DND-41 (cell line): ENCODE measurements at regions not wholly inside any gene's neighbourhood (a gene's known extent, or its start where the extent isn't known, plus 50 kb on each side); places are given as distances from the start of the nearest gene placed in this dataset.

Source experiments
- EZH2 ChIP-seq: IDR thresholded peaks from 3 replicates; pipeline ENCODE4 v1.6.1; 2012; ENCODE audit warnings: borderline replicate concordance, low read depth, mild to moderate bottlenecking, moderate library complexity, low read length, inconsistent platforms; ENCODE audit not compliant: severe bottlenecking
- TF ChIP-seq, protein P1 (sequence below): IDR thresholded peaks from 2 replicates; pipeline ENCODE4 v1.5.1; 2012; ENCODE audit warnings: borderline replicate concordance, low read length, moderate library complexity, mild to moderate bottlenecking; ENCODE audit not compliant: poor library complexity, severe bottlenecking; ENCODE audit errors: extremely low read depth

DNA sequence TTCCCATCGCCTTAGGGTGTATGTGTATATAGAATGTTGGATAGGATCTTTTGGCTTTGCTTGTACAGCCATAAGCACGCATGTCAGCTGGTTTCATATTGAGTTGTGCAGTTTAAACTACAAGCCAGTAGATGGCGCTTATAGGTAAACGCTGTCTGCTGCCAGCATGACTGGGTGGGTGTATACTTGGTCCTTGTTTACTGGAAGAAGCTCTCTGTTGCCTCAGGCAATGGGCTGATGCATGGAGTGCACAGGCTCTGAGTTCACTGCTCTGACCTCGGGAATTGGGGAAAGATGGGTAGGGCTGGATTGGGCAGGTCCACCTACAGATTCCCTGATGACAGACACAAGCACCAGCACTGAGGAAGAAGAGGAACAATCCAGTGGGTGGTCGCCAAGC is 831.5 kb downstream of the STIM2 start:
- TF ChIP-seq, protein P1, sequence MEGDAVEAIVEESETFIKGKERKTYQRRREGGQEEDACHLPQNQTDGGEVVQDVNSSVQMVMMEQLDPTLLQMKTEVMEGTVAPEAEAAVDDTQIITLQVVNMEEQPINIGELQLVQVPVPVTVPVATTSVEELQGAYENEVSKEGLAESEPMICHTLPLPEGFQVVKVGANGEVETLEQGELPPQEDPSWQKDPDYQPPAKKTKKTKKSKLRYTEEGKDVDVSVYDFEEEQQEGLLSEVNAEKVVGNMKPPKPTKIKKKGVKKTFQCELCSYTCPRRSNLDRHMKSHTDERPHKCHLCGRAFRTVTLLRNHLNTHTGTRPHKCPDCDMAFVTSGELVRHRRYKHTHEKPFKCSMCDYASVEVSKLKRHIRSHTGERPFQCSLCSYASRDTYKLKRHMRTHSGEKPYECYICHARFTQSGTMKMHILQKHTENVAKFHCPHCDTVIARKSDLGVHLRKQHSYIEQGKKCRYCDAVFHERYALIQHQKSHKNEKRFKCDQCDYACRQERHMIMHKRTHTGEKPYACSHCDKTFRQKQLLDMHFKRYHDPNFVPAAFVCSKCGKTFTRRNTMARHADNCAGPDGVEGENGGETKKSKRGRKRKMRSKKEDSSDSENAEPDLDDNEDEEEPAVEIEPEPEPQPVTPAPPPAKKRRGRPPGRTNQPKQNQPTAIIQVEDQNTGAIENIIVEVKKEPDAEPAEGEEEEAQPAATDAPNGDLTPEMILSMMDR, result peak; percentile 74
- TF ChIP-seq EZH2, result no peak
